ENCODE measurements at regions not wholly inside any gene's neighbourhood (a gene's known extent, or its start where the extent isn't known, plus 50 kb on each side); places are given as distances from the start of the nearest gene placed in this dataset.
A peak's percentile ranks its signal among the peaks of the same experiment; 100 is the strongest.

DNA sequence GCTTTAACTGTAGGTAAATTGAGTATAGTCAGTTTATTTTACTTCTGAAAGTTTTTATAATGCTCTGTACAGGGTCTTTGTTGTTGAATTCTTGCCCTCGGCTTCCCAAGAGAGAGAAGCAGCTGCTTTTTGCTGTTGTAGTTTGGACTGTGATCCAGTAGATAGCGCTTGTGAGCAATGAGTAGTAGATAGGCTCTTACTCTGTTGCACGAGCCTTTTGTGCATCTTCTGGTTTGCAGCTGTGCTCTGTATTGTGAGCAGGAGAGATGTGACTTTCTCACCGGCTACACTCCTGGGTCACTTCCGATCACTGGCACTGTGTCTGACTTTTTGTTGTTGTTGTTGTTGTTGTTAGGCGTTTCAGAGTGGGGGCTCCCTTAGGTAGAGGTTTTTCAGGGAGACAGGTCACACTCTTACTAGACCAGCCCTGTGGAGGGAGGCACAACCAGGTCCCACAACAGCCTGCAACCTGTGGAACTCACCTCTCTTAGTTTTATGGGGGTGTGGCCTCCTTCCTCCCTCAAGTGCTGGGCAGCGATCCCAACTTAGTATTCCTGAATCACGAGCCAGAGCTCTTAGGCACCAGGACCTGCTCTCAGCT is 822.1 kb upstream of the GALNTL6 start:
- no peak for TF ChIP-seq POLR2A (IDR thresholded peaks at IDR 0.05)
- TF ChIP-seq, protein P1, sequence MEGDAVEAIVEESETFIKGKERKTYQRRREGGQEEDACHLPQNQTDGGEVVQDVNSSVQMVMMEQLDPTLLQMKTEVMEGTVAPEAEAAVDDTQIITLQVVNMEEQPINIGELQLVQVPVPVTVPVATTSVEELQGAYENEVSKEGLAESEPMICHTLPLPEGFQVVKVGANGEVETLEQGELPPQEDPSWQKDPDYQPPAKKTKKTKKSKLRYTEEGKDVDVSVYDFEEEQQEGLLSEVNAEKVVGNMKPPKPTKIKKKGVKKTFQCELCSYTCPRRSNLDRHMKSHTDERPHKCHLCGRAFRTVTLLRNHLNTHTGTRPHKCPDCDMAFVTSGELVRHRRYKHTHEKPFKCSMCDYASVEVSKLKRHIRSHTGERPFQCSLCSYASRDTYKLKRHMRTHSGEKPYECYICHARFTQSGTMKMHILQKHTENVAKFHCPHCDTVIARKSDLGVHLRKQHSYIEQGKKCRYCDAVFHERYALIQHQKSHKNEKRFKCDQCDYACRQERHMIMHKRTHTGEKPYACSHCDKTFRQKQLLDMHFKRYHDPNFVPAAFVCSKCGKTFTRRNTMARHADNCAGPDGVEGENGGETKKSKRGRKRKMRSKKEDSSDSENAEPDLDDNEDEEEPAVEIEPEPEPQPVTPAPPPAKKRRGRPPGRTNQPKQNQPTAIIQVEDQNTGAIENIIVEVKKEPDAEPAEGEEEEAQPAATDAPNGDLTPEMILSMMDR (IDR thresholded peaks at IDR 0.05), result peak in 2 of 3 experiments; percentile 11 to 17
- no peaks in the 10 kb centered on the region for H3K36me3 ChIP-seq (ENCODE audit: low read depth, missing control alignments)
- no peaks in the 10 kb centered on the region for H3K9me3 ChIP-seq
- H3K4me1 ChIP-seq, result no peaks in the 10 kb centered on the region
- H3K27me3 ChIP-seq, result no peaks in the 10 kb centered on the region
- intact Hi-C loops (cut with DNase I; ENCODE audit: low total_unique reads), result no loop called here
- 46 to 61% methylated on average over 8 of the region's 8 CpGs for WGBS, 2 donors
- peak; percentile 53 for DNase-seq
- no peak overlapping the region for H3K27ac ChIP-seq
- no peak overlapping the region for H3K4me3 ChIP-seq

DNA sequence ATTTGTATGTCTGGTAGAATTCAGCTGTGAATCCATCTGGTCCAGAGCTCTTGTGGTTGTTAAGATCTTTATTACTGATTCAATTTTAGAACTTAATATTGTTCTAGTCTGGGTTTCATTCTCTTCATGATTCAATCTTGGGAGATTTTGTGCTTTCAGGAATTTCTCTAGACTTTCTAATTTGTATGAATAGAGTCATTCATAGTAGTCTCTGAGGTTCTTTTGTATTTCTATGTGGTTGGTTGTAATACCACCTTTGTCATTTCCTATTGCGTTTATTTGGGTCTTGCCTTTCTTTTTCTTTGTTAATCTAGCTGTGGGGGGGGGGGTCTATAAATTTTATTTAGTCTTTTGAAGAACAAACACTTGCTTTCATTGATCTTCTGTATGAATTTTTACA is 824.8 kb upstream of the GALNTL6 start:
- Histone ChIP-seq H3K9me3 (no peaks in the 10 kb centered on the region), H3K4me1 (no peaks in the 10 kb centered on the region), H3K27ac (no peak overlapping the region), H3K36me3 (ENCODE audit: low read depth, missing control alignments) (no peaks in the 10 kb centered on the region), H3K27me3 (no peaks in the 10 kb centered on the region), H3K4me3 (no peak overlapping the region)
- intact Hi-C loops (cut with DNase I; ENCODE audit: low total_unique reads), result no loop called here
- no peak for DNase-seq
- WGBS, 2 donors, result 80 to 84% methylated on average over 1 of the region's 1 CpG
- no peak for TF ChIP-seq POLR2A (IDR thresholded peaks at IDR 0.05)
- TF ChIP-seq, protein P1 (IDR thresholded peaks at IDR 0.05), result no peak

DNA sequence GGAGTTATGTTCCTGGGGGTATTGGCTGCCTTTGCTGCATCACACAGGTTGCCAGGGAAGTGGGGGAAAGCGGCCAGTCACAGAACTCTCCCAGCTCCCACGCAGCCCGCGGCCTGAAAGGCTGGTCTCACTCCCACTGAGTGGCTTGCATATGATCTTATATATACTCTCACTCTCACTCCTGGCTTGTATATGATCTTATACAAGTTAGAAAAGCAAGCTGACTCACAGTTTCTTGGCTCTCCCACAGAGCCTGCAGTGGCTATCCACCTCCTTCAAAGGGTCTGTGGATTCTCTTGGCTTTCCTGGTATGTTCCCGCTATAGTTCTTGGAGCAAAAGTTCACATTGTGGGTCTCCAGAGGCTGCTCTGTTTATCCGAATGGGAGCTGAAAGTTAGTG is 833.5 kb upstream of the GALNTL6 start:
- intact Hi-C loops (cut with DNase I; ENCODE audit: low total_unique reads), result no loop called here
- 31 to 68% methylated on average over 6 of the region's 6 CpGs for WGBS, 2 donors
- TF ChIP-seq POLR2A (IDR thresholded peaks at IDR 0.05), result no peak

DNA sequence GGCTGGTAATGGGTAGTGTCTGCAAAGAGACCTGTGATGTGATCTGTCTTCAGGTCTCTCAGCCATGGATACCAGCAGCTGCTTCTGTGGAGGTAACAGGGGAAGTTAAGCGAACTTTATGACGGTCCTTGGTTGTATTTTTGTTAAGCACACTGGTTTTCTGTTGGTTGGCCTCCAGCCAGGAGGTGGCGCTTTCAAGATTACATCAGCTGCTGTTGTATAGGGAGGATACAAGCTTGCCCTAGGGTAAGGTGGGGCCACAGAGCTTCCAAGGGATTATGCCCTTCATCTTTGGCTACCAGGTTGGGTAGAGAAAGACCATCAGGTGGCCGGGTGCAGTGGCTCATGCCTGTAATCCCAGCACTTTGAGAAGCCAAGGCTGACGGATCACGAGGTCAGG is 834.2 kb upstream of the GALNTL6 start:
- TF ChIP-seq, protein P1 (IDR thresholded peaks at IDR 0.05), result no peak
- TF ChIP-seq POLR2A (IDR thresholded peaks at IDR 0.05), result no peak
- intact Hi-C loops (cut with DNase I; ENCODE audit: low total_unique reads), result no loop called here

More for the DNA sequence above, 833.5 kb upstream of the GALNTL6 start:
- peak; percentile 31 for DNase-seq
- no peaks in the 10 kb centered on the region for H3K9me3 ChIP-seq
- H3K27me3 ChIP-seq, result no peaks in the 10 kb centered on the region
- peak overlapping the region; percentile 15 to 17 for H3K4me3 ChIP-seq
- H3K36me3 ChIP-seq (ENCODE audit: low read depth, missing control alignments), result no peaks in the 10 kb centered on the region
- no peak overlapping the region for H3K27ac ChIP-seq
- H3K4me1 ChIP-seq, result no peaks in the 10 kb centered on the region

DNA sequence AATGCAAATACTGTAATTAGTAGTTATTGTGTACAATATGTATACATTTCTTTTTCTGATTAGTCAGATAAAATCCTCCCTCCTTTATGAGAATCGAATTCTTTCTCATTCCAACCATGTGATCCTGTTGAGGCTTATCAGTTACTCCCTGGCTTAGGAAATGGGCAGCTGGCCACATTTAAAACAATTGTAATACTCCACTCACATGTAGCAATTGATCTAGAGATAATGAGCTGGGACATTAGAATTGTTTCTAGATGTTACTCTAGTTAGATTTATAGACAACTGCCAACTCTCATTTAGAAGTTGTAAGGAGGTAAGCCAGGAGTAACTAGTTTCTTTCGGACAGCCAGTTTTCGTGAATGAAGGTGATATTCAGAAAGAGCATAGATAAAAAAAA is 859.3 kb upstream of the AADAT start:
- WGBS, 2 donors, result 60 to 73% methylated on average over 3 of the region's 3 CpGs
- Histone ChIP-seq H3K4me3 (no peak overlapping the region), H3K9me3 (no peaks in the 10 kb centered on the region), H3K27me3 (no peaks in the 10 kb centered on the region), H3K36me3 (ENCODE audit: low read depth, missing control alignments) (no peaks in the 10 kb centered on the region), H3K4me1 (no peaks in the 10 kb centered on the region), H3K27ac (no peak overlapping the region)
- TF ChIP-seq, protein P1 (IDR thresholded peaks at IDR 0.05), result no peak
- TF ChIP-seq POLR2A (IDR thresholded peaks at IDR 0.05), result no peak
- no peak for DNase-seq
- intact Hi-C loops (cut with DNase I; ENCODE audit: low total_unique reads), result no loop called here

More for the DNA sequence above, 834.2 kb upstream of the GALNTL6 start:
- H3K4me1 ChIP-seq, result no peaks in the 10 kb centered on the region
- 70% methylated on average over 3 to 6 of the region's 6 CpGs for WGBS, 2 donors
- peak; percentile 75 for DNase-seq
- peak overlapping the region; percentile 12 to 17 for H3K4me3 ChIP-seq
- H3K9me3 ChIP-seq, result no peaks in the 10 kb centered on the region
- no peaks in the 10 kb centered on the region for H3K36me3 ChIP-seq (ENCODE audit: low read depth, missing control alignments)
- H3K27ac ChIP-seq, result no peak overlapping the region
- no peaks in the 10 kb centered on the region for H3K27me3 ChIP-seq

All from testis (tissue), 2 donors.